ENCODE measurements at regions not wholly inside any gene's neighbourhood (a gene's known extent, or its start where the extent isn't known, plus 50 kb on each side); places are given as distances from the start of the nearest gene placed in this dataset.

GRCh38 chr2:207240649-207241048 is 74.9 kb upstream of the KLF7 start:
- Mint-ChIP-seq H3K27me3 (ENCODE audit: low read depth, unreplicated experiment) (no peaks in the 10 kb centered on the region), H3K36me3 (ENCODE audit: low read depth, unreplicated experiment) (peaks cover 2% of the 10 kb centered on the region), H3K4me1 (ENCODE audit: low read depth, unreplicated experiment) (peaks cover 26% of the 10 kb centered on the region), H3K27ac (ENCODE audit: unreplicated experiment) (no peak overlapping the region), H3K4me3 (ENCODE audit: unreplicated experiment) (no peak overlapping the region), H3K9me3 (ENCODE audit: unreplicated experiment) (peaks cover 2% of the 10 kb centered on the region)
- DNase-seq (ENCODE audit: low read depth) (no peak), FAIRE-seq (no peak)
- Histone ChIP-seq H2AFZ (ENCODE audit: low read depth, low read length) (no peak overlapping the region), H3K79me2 (ENCODE audit: insufficient read depth, low read length) (peaks cover 23% of the 10 kb centered on the region), H3K36me3 (ENCODE audit: insufficient read depth, low read length) (no peaks in the 10 kb centered on the region), H4K20me1 (ENCODE audit: insufficient read depth, low read length) (no peaks in the 10 kb centered on the region), H3K27ac (ENCODE audit: low read depth, low read length) (peak overlapping the region; percentile 99), H3K4me1 (ENCODE audit: insufficient read depth, low read length) (peaks cover 34% of the 10 kb centered on the region), H3K9me3 (ENCODE audit: insufficient read depth, low read depth, low read length) (no peaks in the 10 kb centered on the region), H3K4me3 (ENCODE audit: insufficient read depth, low read depth, low read length) (peak overlapping the region; percentile 37), H3K9ac (ENCODE audit: low read length) (peak overlapping the region; percentile 88), H3K4me2 (ENCODE audit: low read length) (peak overlapping the region; percentile 78), H3K27me3 (ENCODE audit: insufficient read depth, low read length) (no peaks in the 10 kb centered on the region)
- TF ChIP-seq EZH2 (IDR thresholded peaks at IDR 0.05; ENCODE audit: insufficient read depth, low read length), result no peak
- no peak for TF ChIP-seq CTCF (IDR thresholded peaks at IDR 0.05; ENCODE audit: insufficient read depth, low read depth, low read length)

- Histone ChIP-seq H4K20me1 (ENCODE audit: insufficient read depth, low read length) (no peaks in the 10 kb centered on the region), H3K4me1 (ENCODE audit: insufficient read depth, low read length) (peaks cover 34% of the 10 kb centered on the region), H3K4me3 (ENCODE audit: insufficient read depth, low read depth, low read length) (no peak overlapping the region), H3K36me3 (ENCODE audit: insufficient read depth, low read length) (no peaks in the 10 kb centered on the region), H3K79me2 (ENCODE audit: insufficient read depth, low read length) (peaks cover 23% of the 10 kb centered on the region), H3K27me3 (ENCODE audit: insufficient read depth, low read length) (no peaks in the 10 kb centered on the region), H3K4me2 (ENCODE audit: low read length) (peak overlapping the region; percentile 78), H3K9ac (ENCODE audit: low read length) (no peak overlapping the region), H3K27ac (ENCODE audit: low read depth, low read length) (peak overlapping the region; percentile 99), H3K9me3 (ENCODE audit: insufficient read depth, low read depth, low read length) (no peaks in the 10 kb centered on the region), H2AFZ (ENCODE audit: low read depth, low read length) (no peak overlapping the region)
- Mint-ChIP-seq H3K36me3 (ENCODE audit: low read depth, unreplicated experiment) (peaks cover 5% of the 10 kb centered on the region), H3K4me3 (ENCODE audit: unreplicated experiment) (no peak overlapping the region), H3K9me3 (ENCODE audit: unreplicated experiment) (peaks cover 2% of the 10 kb centered on the region), H3K27ac (ENCODE audit: unreplicated experiment) (no peak overlapping the region), H3K4me1 (ENCODE audit: low read depth, unreplicated experiment) (peaks cover 21% of the 10 kb centered on the region), H3K27me3 (ENCODE audit: low read depth, unreplicated experiment) (no peaks in the 10 kb centered on the region)
- no peak for TF ChIP-seq EZH2 (IDR thresholded peaks at IDR 0.05; ENCODE audit: insufficient read depth, low read length)
- no peak for TF ChIP-seq CTCF (IDR thresholded peaks at IDR 0.05; ENCODE audit: insufficient read depth, low read depth, low read length)
- FAIRE-seq (no peak), DNase-seq (ENCODE audit: low read depth) (peak; percentile 27)
These were observed 75.5 kb upstream of the KLF7 start for GRCh38 chr2:207241198-207241597.

- Histone ChIP-seq H4K20me1 (ENCODE audit: insufficient read depth, low read length) (no peaks in the 10 kb centered on the region), H2AFZ (ENCODE audit: low read depth, low read length) (no peak overlapping the region), H3K9me3 (ENCODE audit: insufficient read depth, low read depth, low read length) (no peaks in the 10 kb centered on the region), H3K4me2 (ENCODE audit: low read length) (no peak overlapping the region), H3K27me3 (ENCODE audit: insufficient read depth, low read length) (no peaks in the 10 kb centered on the region), H3K27ac (ENCODE audit: low read depth, low read length) (no peak overlapping the region), H3K36me3 (ENCODE audit: insufficient read depth, low read length) (no peaks in the 10 kb centered on the region), H3K4me1 (ENCODE audit: insufficient read depth, low read length) (peaks cover 30% of the 10 kb centered on the region), H3K9ac (ENCODE audit: low read length) (no peak overlapping the region), H3K4me3 (ENCODE audit: insufficient read depth, low read depth, low read length) (no peak overlapping the region), H3K79me2 (ENCODE audit: insufficient read depth, low read length) (peaks cover 23% of the 10 kb centered on the region)
- Mint-ChIP-seq H3K27me3 (ENCODE audit: low read depth, unreplicated experiment) (no peaks in the 10 kb centered on the region), H3K4me1 (ENCODE audit: low read depth, unreplicated experiment) (peaks cover 7% of the 10 kb centered on the region), H3K4me3 (ENCODE audit: unreplicated experiment) (no peak overlapping the region), H3K9me3 (ENCODE audit: unreplicated experiment) (peaks cover 2% of the 10 kb centered on the region), H3K36me3 (ENCODE audit: low read depth, unreplicated experiment) (peaks cover 5% of the 10 kb centered on the region), H3K27ac (ENCODE audit: unreplicated experiment) (no peak overlapping the region)
- FAIRE-seq (no peak), DNase-seq (ENCODE audit: low read depth) (no peak)
- TF ChIP-seq EZH2 (IDR thresholded peaks at IDR 0.05; ENCODE audit: insufficient read depth, low read length) (no peak), CTCF (IDR thresholded peaks at IDR 0.05; ENCODE audit: insufficient read depth, low read depth, low read length) (no peak)
These were observed 77.9 kb upstream of the KLF7 start for GRCh38 chr2:207243601-207244000.
